Hepatocyte (in vitro differentiated cells): ENCODE measurements at regions not wholly inside any gene's neighbourhood (a gene's known extent, or its start where the extent isn't known, plus 50 kb on each side); places are given as distances from the start of the nearest gene placed in this dataset.

ENCODE experiments used
- DNase-seq: peaks from one replicate; pipeline ENCODE4 v3.0.0-alpha.2; 2016; ENCODE audit warnings: low spot score
- H2AFZ ChIP-seq: fragments of 200-600 bp; sonication (generic); 2 replicates; pipeline ENCODE4 v1.6.0; 2016; ENCODE audit warnings: antibody characterized with exemption, mild to moderate bottlenecking
- H3K27ac ChIP-seq: fragments of 200-600 bp; sonication (generic); 2 replicates; pipeline ENCODE4 v1.5.1; 2016; ENCODE audit warnings: mild to moderate bottlenecking
- H3K27me3 ChIP-seq: fragments of 200-600 bp; sonication (generic); 2 replicates; pipeline ENCODE4 v1.6.1; 2016
- H3K36me3 ChIP-seq: fragments of 200-600 bp; sonication (generic); replicated peaks from 2 replicates; pipeline ENCODE4 v1.5.1; 2016; ENCODE audit warnings: low read depth; ENCODE audit not compliant: insufficient read depth
- H3K4me1 ChIP-seq: fragments of 200-600 bp; sonication (generic); 2 replicates; pipeline ENCODE4 v1.5.1; 2016; ENCODE audit warnings: mild to moderate bottlenecking, moderate library complexity; ENCODE audit not compliant: insufficient read depth
- H3K4me2 ChIP-seq: fragments of 200-600 bp; sonication (generic); 2 replicates; pipeline ENCODE4 v1.6.0; 2016
- H3K4me3 ChIP-seq: fragments of 200-600 bp; sonication (generic); 2 replicates; pipeline ENCODE4 v1.5.1; 2016; ENCODE audit warnings: mild to moderate bottlenecking
- H3K79me2 ChIP-seq: fragments of 200-600 bp; sonication (generic); 2 replicates; pipeline ENCODE4 v1.6.0; 2017; ENCODE audit warnings: mild to moderate bottlenecking
- H3K9me2 ChIP-seq: fragments of 200-600 bp; sonication (generic); replicated peaks from 2 replicates; pipeline ENCODE4 v1.6.0; 2017; ENCODE audit warnings: mild to moderate bottlenecking; ENCODE audit not compliant: insufficient read depth
- H3K9me3 ChIP-seq: fragments of 200-600 bp; sonication (generic); 2 replicates; pipeline ENCODE4 v1.5.1; 2016; ENCODE audit warnings: low read depth, mild to moderate bottlenecking
- H4K20me1 ChIP-seq: fragments of 200-600 bp; sonication (generic); 2 replicates; pipeline ENCODE4 v1.6.0; 2016; ENCODE audit warnings: mild to moderate bottlenecking; ENCODE audit not compliant: insufficient read depth, poor library complexity, severe bottlenecking
- CTCF ChIP-seq: fragments of 200-600 bp; sonication (generic); IDR thresholded peaks from 2 replicates; pipeline ENCODE4 v1.5.1; 2016; ENCODE audit warnings: antibody characterized with exemption, mild to moderate bottlenecking; ENCODE audit not compliant: poor library complexity
- EZH2 ChIP-seq: fragments of 200-600 bp; sonication (generic); IDR thresholded peaks from 2 replicates; pipeline ENCODE4 v1.6.1; 2016; ENCODE audit warnings: antibody characterized with exemption, mild to moderate bottlenecking, borderline replicate concordance
- EZH2phosphoT487 ChIP-seq: fragments of 200-600 bp; sonication (generic); IDR thresholded peaks from one replicate; pipeline ENCODE4 v1.6.1; 2018; ENCODE audit warnings: antibody characterized with exemption, mild to moderate bottlenecking, low read depth, moderate library complexity; ENCODE audit not compliant: unreplicated experiment, severe bottlenecking
- WGBS: methylation state at CpG from one replicate; pipeline ENCODE4 v1.1.6; 2016; ENCODE audit warnings: low lambda C conversion rate; ENCODE audit errors: missing lambda C conversion rate; 5-methylcytosine and 5-hydroxymethylcytosine counted together

- Histone ChIP-seq H3K4me3 (no peak overlapping the region), H3K9me2 (no peaks in the 10 kb centered on the region), H2AFZ (no peak overlapping the region), H3K4me2 (no peak overlapping the region), H3K27ac (no peak overlapping the region), H3K36me3 (no peaks in the 10 kb centered on the region), H3K4me1 (no peaks in the 10 kb centered on the region), H3K79me2 (no peaks in the 10 kb centered on the region), H3K27me3 (no peaks in the 10 kb centered on the region), H3K9me3 (no peaks in the 10 kb centered on the region), H4K20me1 (no peaks in the 10 kb centered on the region)
- DNase-seq = no peak
- WGBS = 73% methylated on average over 3 of the region's 3 CpGs
- no peak for TF ChIP-seq EZH2phosphoT487
- TF ChIP-seq EZH2 = no peak
- no peak for TF ChIP-seq CTCF
Measured at GRCh38 chr13:76745261-76746200, 140.7 kb downstream of the KCTD12 start.

- Histone ChIP-seq H3K9me2 (no peaks in the 10 kb centered on the region), H4K20me1 (no peaks in the 10 kb centered on the region), H3K79me2 (no peaks in the 10 kb centered on the region), H3K4me2 (no peak overlapping the region), H3K4me1 (no peaks in the 10 kb centered on the region), H3K4me3 (no peak overlapping the region), H3K27me3 (no peaks in the 10 kb centered on the region), H3K27ac (no peak overlapping the region), H3K36me3 (no peaks in the 10 kb centered on the region), H3K9me3 (no peaks in the 10 kb centered on the region), H2AFZ (no peak overlapping the region)
- TF ChIP-seq EZH2phosphoT487 (no peak), EZH2 (no peak), CTCF (no peak)
- no peak for DNase-seq
- WGBS = 68% methylated on average over 1 of the region's 1 CpG
Measured at GRCh38 chr13:76741624-76742023, 144.6 kb downstream of the KCTD12 start.

DNA sequence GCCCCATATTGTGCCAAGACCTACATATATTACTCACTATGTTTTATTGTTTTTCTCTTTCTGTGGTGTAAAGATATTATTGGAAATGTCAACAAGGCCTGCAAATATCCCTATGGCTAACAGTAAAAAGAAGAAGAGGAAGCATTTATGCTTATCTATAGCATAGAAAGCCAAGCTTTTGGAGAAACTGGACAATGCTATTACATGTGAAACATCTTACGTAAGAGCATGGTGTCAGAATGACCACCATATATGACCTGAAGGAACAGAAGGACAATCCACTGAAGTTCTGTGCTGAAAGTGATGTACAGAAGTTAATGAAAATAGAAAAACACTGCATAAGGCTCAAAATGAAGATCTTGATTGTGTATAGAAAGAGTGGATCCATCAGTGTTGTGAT lies 145.2 kb downstream of the KCTD12 start:
- no peak for DNase-seq
- no peak overlapping the region for H2AFZ ChIP-seq
- H4K20me1 ChIP-seq = no peaks in the 10 kb centered on the region
- 96% methylated on average over 1 of the region's 1 CpG for WGBS
- H3K27ac ChIP-seq = no peak overlapping the region
- H3K4me1 ChIP-seq = no peaks in the 10 kb centered on the region
- H3K79me2 ChIP-seq = no peaks in the 10 kb centered on the region
- H3K9me2 ChIP-seq = no peaks in the 10 kb centered on the region
- H3K36me3 ChIP-seq = no peaks in the 10 kb centered on the region
- TF ChIP-seq CTCF (no peak), EZH2phosphoT487 (no peak), EZH2 (no peak)
- H3K4me3 ChIP-seq = no peak overlapping the region
- H3K9me3 ChIP-seq = no peaks in the 10 kb centered on the region
- H3K27me3 ChIP-seq = no peaks in the 10 kb centered on the region
- no peak overlapping the region for H3K4me2 ChIP-seq
